Activated CD8-positive, alpha-beta memory T cell treated with anti-CD3 and anti-CD28 coated beads for 24 hours (primary cell): ENCODE measurements at regions not wholly inside any gene's neighbourhood (a gene's known extent, or its start where the extent isn't known, plus 50 kb on each side); places are given as distances from the start of the nearest gene placed in this dataset.

ENCODE experiments used
- DNase-seq: peaks from one replicate; pipeline ENCODE4 v3.0.0-alpha.2; 2020

DNA sequence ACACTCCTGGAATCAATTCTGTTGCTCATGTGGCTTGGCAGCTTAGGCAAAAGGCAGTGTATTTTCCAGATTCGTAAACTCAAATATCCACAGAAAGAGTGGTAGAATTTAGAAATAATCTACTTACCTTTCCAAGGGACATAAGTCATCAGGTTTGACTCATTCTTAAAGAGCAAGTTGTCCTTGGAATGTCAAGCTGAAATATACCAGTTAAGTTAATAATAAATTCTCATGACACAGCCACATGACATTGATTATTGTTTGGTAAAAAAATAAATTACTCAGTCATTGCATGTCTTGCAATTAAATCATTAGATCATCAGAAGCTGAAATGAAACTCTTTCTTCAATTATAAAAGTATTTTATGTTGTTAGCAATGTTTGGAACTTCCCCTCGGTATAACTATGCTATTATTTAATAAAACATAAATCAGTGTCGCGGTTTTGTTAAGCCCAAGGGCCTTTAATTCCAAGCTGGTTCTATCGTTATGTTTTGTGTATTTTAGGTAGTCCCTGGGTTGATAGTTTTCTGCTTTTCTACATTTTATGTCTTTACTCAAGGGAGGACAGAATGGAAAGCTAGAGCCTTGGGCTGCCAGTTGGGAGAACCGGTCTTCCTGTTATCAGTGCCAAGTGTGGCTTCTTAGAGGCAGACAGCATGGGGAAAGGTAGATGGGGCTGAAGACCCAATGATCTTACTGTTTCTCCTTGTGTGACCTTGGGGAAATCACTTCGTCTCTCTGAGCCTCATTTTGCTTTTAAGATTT is 79.3 kb upstream of the PRLR start:
- DNase-seq: no peak

DNA sequence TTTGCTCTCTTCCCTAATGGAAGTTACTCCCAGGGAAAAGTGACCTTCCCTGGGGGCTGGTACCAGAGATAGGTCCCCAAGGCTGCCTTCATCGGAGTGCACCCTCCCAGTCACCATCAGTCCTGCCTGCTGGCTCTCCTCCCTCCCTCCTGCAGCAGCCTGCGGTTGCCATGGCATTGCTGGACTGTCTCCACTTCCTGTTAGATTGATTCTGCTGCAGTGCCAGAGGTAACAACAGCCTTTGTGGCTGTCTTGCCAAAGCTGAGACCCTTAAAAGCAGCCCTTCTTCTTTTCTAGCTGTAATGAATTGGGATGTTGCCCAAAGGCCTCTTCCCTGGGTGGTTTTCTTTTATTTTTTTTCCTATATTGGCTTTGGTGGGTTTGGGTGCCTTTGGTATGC is 78.1 kb upstream of the PRLR start:
- DNase-seq: no peak

DNA sequence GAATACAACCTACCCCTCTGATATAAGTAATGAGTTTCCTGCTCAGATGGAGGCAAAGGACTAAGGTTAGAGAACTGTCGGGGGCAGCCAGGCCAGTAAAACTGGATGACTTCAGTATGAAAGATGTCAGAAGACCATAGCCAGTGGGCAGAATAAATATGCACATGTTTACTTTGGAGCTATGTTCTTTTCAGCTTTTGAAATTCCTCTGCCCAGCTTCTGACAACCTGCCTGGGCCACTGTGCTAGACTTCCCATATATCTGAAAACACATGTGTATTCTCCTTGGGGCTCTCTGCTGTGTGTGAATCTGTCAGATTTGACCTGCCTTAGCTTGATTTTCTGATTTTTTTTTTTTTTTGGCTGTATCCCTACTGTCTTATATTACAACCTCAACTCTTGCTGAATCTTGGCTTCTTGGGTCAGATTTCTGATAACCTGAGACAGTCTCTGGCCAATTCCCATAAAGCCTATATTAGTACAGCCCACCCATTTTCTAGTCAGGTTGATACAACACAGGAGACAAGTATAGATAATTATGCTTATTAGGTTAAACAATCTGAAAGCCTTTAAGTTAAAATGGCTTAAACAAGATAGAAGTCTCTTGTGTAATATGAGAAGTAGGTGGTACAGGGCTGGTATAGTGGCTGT is 76.6 kb upstream of the PRLR start:
- DNase-seq: no peak

DNA sequence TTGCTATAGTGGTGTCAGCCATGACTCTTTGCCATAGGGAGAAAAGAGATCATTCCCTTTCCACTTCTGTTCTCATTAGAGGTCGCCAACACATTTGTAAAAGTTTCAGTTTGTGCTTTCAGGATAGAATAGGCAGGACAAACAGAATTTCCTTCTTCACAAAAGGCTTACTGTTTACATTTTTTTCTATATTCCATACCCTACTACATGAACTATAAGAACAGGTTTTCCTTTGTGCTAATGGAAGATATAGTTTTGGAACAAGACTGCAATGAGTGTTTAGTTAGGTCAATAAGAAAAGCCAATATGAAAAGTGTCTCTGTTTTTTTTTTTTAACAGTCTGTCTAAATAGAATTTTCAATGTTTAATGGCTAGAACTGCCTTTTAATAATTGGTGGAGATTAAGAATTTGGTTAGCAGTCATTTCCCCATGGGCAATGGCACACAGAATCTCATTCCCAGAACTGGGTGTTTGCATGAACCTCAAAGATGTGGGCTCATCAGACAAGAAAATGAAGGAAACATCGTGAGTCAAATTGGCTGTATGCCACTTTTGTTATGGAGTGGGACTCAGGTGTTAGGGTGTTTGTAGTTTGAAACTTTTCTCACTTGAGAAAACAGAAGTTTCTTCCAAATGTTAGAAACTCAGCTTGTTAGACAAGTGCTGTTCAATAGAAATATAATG is 75.2 kb upstream of the PRLR start:
- DNase-seq: no peak

DNA sequence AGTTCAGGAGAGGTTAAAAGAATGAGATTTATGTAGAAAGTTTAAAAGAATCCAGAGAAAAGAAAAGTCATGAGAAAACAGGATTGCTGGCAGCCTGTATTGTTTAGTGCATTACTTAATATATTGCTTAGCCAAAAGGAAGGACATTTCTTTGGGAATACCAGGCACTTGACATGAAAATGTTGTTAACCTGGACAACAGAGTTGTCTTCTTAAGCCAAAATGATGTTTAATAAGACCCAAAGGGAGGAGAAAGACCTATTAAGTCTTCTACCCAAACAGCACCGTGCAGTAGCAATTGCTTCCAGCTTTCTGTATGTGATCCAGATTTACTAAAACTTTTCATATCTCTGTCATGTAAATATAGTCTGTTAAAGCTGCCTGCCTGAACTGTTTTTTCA is 74.0 kb upstream of the PRLR start:
- no peak for DNase-seq

DNA sequence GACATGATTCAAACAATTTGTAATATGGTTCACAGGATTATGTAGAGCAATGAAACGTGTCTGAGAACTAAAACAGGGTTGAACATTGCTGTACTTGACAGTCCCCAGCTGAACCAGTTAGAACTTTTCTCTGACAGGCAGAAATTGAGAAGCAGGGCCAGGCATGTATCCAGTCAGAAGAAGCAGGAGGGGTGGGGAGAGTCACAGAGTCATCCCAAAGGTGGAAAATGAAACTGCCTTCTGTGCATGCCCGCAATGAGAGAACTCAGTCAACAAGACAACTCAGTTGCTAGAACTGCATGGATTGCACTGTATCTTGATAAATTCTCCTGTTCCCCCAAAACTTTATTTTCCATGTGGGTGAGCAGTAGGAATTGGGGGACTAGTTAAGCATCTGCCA is 72.9 kb upstream of the PRLR start:
- no peak for DNase-seq

DNA sequence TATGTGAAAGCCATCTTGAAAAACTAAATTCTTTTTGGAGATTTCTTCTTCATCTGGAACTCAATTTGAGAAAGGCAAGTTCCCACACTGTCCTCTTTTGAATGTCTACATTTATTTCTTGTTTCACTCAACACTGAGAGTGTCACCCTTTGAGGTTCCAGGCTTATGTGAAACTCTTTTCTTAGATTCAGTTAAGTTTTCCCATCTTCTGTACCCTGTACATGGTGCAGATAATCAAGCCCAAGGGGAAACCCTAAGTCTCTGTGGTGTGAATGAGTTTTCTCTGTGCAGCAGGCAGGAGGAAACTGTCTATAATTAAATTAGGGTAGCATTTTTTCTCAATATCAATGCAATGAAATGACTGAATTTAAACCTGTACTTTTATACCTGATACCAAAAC is 72.3 kb upstream of the PRLR start:
- DNase-seq: no peak

DNA sequence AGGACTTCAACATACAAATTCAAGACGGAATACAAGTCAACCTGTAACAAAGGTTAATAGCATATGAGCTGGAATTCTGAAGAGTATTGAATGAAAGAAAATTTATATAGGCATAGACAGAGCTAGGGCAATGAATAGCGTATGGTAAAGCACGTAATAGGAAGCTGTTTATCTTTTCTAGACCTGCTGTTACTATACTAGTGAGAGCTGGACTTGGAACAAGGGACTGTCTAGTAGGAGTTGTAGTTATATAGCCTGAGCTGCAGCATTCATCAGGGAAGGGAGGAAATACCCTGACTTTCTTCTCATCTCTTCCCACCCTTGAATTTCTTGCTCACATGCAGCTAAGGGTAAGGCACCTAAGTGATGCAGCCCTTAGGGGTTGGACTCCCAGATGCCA is 67.5 kb upstream of the PRLR start:
- DNase-seq: no peak

DNA sequence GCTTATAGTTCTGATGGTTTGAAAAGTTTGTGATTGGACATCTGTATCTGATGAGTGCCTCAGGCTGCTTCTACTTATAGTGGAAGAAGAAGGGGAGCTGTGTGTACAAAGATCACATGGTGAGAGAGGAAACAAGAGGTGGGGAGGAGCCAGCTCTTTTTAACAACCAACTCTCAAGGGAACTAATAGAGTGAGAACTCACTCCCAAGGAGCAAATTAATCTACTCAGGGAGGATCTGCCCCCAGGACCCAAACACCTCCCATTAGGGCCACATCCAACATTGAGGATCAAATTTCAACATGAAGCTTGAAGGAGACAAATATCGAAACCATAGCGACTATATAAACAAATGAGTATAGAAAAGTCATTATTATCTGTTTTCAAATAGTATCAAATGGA is 64.7 kb upstream of the PRLR start:
- DNase-seq: no peak

DNA sequence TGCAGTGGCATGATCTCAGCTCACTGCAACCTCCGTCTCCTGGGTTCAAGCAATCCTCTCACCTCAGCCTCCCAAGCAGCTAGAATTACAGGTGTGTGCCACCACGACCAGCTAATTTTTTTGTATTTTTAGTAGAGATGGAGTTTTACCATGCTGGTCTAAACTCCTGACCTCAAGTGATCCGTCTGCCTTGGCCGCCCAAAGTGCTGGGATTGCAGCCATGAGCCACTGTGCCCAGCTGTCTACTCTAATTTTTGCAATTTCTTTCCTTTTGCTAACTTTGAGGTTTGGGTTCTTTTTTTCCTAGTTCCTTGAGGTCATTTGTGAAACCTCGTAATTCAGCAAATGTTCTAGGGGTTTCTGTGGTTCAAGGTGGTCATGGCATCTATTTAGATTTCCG is 63.7 kb upstream of the PRLR start:
- DNase-seq: no peak

DNA sequence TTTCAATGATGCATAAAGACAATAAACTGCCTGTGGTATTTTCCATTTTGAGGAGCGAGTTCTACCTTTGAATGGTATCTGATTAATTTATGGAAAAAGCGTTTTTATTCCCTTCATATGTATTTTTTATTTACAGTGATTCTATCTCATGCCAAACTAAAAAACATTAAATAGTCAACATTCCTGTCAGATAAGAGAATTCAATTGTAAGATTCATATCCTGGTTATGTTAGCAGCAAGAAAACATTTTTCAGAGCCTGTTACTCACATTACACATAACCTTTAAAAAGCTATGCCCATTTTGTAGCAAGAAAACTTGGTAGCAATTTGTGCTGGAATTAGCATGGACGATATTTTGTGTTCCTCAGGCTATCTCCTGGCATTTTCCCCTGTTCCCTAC is 55.1 kb upstream of the PRLR start:
- no peak for DNase-seq

DNA sequence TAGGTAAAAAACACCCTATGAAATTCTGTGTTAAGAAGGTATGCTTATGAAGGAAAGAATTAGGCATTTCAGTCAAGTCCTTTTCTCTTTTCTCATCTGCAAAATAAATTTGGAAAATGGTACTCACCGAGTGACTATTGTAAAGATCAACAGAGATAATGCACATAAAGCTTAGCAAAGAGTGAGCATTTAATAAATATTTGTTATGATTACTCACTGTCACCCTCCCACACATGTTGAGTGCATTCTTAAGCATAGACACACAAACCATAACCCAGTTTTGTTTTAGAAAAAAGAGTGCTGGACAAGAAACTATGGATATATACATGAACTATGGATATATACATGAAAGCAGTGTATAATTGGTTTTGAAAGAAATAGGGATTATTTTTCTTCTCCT is 54.7 kb upstream of the PRLR start:
- no peak for DNase-seq

DNA sequence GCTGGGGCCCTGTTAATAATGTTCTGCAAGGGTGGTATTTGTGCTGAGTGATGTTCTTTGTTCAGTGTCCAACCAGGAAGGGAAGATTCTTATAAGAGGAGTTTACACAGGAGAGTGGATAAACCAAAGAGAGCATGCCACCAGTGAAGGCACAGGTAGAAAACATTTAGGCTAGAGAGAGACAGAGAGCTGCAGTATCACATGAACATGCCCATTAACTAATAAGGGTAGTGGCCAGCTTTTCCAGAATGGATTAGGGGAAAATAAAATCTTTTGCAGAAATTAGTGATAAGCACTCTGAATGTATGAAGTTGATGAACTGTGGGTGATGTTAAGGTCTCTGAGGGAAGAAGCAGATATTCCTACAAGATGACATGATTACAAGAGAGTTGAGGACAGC is 54.1 kb upstream of the PRLR start:
- no peak for DNase-seq

DNA sequence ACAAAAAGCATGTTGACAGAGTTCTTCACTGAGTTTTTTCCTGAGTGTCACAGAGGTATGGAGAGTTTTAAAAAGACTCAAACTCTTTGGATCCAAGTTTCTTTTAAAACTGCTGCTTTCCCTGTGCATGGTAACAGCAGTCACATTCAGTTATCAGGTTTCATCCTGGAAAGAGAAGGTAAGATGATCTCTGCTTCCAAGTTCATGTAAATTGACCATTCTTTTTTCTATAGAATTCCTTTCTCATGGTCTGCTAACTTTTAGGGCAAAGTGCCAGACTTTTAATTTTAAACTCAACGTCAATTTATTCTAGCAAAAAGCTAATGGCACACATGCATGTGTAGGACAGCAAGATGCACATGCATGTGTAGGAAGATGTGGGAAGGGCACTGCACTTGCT is 52.5 kb upstream of the PRLR start:
- no peak for DNase-seq

DNA sequence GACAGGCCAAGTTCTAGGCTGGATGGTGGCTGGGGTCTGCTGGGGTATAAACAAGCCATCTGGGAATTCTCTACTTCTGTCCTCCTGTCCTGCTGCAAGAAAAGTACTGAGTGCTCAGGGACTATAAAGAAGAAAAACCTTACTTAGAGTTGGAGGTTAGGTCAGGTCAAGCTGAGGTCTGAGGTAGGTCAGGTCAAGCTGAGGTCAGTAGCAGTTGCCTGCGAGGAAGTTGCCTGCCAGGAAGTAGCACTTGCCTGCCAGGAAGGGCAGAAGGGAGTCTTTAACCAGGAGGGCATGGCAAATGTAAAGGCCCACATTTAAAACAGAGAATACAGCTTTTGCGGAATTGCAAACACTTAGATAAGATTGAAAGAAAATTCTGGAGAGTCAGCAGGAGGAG is 51.3 kb upstream of the PRLR start:
- no peak for DNase-seq
